ENCODE measurements at regions not wholly inside any gene's neighbourhood (a gene's known extent, or its start where the extent isn't known, plus 50 kb on each side); places are given as distances from the start of the nearest gene placed in this dataset.
"Not testable (repeated sequence)": the region's sequence is repeated elsewhere in the genome, so short reads cannot be mapped to it uniquely, and the experiment has no call there.

DNA sequence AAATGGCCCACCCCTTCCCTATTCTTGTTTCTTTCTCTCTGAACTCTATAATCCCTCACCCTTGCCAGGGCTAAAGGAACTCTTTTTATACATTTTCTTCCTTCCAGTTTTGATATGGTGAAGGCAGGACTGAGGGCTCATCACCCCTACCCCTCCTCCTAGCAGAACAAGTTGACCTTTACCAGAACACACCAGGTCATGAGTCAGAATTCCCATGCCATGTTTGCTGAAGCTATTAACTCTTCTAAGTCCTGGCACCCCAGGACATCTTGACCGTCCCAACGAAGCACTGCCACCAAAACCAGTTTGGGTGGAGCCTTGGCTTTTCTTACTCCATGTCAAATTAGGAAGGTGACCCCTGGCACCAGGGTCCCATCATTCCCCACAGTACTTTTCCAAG, 57.5 kb upstream of the DYNLT3 start:
- no peak for DNase-seq

- DNase-seq, result peak; percentile 32
Observed at GRCh38 chrX:37905436-37906147, 58.2 kb upstream of the DYNLT3 start.

DNA sequence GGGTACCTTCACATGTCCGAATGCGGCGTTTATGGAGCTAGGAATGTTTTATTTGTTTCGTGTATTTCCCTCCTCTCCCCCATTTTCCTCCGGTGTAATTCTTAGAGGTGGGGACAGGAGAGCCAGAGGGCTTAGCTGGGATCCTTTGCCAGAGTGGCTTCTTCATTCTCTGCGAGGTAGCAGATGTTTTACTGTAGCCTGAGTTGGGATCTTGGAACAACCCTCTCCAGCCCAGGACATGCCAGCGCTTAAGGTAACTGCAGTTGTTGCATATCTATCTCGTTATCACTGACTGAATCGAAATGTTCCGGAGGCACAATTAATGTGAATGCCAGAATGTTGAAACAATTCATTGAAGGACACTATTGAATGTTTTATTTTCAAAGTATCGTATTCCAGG, 59.0 kb upstream of the DYNLT3 start:
- DNase-seq, result no peak

DNA sequence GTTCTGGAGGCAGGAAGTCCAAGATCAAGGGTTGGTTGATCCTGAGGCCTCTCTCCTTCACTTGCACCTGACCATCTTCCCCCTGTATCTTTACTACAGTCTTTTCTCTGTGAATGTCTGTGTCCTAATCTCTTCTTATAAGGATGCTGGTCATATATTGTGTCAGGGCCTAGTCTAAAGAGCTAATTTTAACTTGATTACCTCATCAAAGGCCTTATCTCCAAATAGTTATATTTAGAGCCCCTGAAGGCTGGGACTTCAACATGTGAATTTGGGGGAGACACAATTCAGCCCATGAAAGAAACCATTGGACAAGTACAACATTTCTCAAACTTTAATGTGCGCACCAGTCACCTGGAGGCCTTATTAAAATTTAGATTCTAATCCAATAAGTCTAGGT, 62.8 kb upstream of the DYNLT3 start:
- no peak for DNase-seq

- peak; percentile 32 for DNase-seq
Observed at GRCh38 chrX:37912304-37912703, 64.9 kb upstream of the DYNLT3 start.

GRCh38 chrX:37912777-37913176, 65.4 kb upstream of the DYNLT3 start:
- no peak for DNase-seq

GRCh38 chrX:37918168-37918567, 70.8 kb upstream of the DYNLT3 start:
- no peak for DNase-seq

DNA sequence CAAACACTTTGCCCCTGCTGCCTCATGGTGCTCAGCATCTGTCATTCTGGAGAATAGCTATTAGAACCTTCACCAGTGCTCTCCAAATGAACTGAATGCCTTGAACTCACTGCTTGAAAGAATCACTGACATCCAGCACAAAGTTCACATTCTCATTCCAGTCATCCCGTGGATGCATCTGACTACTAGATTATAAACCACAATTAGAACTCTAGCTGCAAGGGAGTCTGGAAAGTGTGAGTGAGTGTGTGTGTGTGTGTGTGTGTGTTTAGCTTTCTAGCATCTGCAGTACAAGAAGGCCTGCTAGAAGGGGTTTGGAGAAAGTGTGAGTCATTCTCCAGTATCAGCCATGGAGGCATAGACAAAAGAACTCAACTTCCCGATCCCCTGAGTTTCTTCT, 71.3 kb upstream of the DYNLT3 start:
- no peak for DNase-seq

GRCh38 chrX:37921758-37922157, 74.4 kb upstream of the DYNLT3 start:
- DNase-seq, result no peak

DNA sequence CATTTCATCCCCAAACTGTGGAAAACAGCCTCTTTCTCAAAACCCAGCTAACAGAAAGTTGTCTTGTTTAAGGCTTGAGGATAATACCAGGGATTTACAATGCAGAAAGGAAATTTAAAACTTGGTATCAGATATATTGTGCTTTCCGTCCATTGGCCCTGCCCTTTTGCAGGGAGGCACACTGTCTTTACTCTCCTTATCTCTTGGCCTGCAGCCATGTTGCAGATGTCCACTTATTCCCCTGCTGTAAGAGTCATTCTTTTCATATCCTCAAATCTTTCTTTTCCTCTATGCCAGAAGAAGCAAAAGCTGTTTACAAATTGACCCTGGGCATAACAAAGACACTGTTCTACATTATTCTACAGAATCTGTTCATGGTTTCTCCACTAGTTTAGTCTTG, 75.6 kb upstream of the DYNLT3 start:
- peak; percentile 33 for DNase-seq

- DNase-seq, result not testable (repeated sequence)
Observed at GRCh38 chrX:37925761-37926160, 78.4 kb upstream of the DYNLT3 start.

GRCh38 chrX:37926700-37927099, 79.3 kb upstream of the DYNLT3 start:
- DNase-seq, result peak; percentile 63

DNA sequence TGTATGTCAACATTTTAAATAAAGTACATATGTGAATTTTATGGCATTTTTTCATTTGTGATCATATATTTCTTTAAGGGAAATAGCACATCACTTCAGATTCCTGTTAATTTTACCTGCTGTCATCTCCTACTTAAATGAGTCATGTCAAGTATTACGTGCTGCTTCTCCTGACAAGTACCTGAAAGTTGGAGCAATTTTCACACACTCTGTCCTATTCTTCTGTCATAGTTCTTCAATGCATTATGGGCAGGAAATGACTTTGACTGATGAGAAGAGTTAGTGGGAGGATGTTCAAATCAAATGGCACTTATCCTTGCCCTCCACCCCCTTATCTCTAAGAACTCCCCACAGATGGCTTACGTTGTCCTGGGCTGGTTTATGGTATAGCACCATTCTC, 64.2 kb upstream of the SYTL5 start:
- no peak for DNase-seq

DNA sequence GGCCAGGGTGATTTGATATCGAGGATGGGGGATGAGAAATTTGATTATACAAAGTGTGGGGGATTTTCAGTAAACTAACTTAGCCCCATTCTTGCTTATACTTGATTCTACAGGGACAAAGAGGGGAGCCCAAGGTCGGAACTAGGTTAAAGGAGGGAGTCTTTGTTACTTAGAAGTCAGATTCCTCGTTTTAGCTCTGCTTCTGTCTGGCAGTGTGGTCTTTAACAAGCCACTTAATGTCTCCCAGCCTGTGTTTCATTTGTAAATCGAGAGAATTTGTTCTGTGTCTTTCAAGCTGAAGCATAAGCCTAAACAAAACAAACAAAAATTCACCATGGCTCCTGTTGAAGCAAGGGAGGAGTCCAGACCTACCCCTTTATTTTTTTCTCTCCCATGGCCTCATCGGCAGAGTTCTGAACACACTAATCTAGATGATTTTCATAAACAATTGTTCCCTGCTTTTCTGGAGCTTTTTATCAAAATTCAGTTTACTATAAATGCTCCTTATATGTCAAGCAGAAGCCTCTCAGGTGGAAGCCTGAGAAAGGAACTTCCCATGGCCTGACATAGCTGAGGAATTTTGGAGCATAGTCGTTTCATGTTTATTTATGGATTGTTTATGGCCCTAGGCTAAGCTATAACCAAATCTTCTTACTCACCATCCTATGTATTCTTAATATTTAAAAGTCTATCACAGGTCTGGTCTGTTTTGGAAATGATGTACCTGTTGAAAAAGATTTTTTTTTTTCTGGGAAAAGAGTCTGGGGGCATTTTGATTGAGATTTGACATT, 62.6 kb upstream of the SYTL5 start:
- no peak for DNase-seq

DNA sequence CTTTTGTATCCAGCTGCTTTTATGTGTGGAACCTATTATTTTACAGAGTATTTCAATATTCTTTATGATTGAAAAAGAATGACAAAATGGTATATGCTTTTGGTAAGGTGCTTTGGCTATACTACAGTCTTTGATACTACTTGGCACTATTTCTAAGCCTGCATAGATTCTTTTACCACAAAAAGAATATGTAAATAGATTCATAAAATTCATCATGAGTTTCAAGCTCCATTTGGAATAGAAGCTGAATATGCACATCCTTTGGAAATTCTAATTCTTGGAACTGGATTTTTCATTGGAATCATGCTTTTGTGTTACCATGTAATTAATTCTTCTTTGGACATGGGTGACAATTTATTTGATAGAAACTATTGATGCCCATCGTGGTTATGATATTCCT, 60.2 kb upstream of the SYTL5 start:
- DNase-seq, result no peak

GRCh38 chrX:37955273-37955672, 51.1 kb upstream of the SYTL5 start:
- no peak for DNase-seq

GRCh38 chrX:37956223-37956622, 50.1 kb upstream of the SYTL5 start:
- DNase-seq, result no peak

All from hematopoietic multipotent progenitor cell treated with erythropoietin and hydrocortisone succinate and interleukin-3 and kit ligand, for 4 days (in vitro differentiated cells).